HG02973 (cell line): ENCODE measurements at regions not wholly inside any gene's neighbourhood (a gene's known extent, or its start where the extent isn't known, plus 50 kb on each side); places are given as distances from the start of the nearest gene placed in this dataset.
"Not testable (repeated sequence)": the region's sequence is repeated elsewhere in the genome, so short reads cannot be mapped to it uniquely, and the experiment has no call there.

Experiments
- ATAC-seq: cut with Tn5 transposase; IDR thresholded peaks from one replicate; pipeline ENCODE4 v1.9.1; 2021; ENCODE audit warnings: moderate library complexity; ENCODE audit not compliant: unreplicated experiment

GRCh38 chr4:127529879-127530278, 102.9 kb upstream of the INTU start:
- not testable (repeated sequence) for ATAC-seq

GRCh38 chr4:127533028-127533700, 99.6 kb upstream of the INTU start:
- ATAC-seq, result no peak

GRCh38 chr4:127534041-127534825, 98.5 kb upstream of the INTU start:
- no peak for ATAC-seq

- ATAC-seq, result no peak
Observed at GRCh38 chr4:127538016-127538415, 94.7 kb upstream of the INTU start.

DNA sequence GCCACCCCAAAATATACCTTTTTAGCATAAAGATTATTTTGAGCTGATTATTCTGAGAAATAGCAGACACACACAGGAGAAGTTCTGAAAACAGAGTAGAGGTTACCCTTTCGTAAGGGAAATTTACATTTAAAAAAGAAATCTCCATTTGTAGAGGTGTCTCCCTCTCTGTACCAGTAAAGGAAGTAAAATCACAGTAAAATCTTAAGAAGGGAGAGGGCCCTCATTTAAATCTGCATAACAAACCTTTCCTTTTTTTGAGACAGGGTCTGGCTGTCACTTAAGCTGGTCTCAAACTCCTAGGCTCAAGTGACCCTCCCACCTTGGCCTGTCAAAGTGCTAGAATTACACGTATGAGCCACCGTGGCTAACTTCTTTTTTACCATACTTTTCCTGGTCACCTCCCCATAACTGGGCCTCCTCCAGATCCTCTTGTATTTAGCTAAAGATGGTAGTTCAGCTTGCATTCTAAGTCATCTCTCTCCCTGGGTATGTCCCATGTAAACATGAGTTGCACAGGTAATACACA, 92.2 kb upstream of the INTU start:
- ATAC-seq, result no peak

DNA sequence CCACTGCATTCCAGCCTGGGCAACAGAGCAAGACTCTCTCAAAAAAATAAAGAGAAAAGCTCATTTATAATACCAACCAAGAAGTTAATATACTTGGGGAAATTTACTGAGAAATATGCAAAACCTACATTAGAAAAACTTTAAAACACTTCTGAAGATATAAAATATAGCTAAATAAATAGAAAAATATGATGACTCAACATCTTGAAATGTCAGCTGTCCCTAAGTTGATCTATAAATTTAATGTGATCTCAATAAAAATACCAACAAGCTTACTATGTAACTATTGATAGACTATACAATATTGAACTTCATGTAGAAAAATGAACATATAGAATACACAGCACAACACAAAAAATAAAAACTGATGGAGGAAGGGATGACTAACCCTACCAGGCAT, 87.5 kb upstream of the INTU start:
- no peak for ATAC-seq

DNA sequence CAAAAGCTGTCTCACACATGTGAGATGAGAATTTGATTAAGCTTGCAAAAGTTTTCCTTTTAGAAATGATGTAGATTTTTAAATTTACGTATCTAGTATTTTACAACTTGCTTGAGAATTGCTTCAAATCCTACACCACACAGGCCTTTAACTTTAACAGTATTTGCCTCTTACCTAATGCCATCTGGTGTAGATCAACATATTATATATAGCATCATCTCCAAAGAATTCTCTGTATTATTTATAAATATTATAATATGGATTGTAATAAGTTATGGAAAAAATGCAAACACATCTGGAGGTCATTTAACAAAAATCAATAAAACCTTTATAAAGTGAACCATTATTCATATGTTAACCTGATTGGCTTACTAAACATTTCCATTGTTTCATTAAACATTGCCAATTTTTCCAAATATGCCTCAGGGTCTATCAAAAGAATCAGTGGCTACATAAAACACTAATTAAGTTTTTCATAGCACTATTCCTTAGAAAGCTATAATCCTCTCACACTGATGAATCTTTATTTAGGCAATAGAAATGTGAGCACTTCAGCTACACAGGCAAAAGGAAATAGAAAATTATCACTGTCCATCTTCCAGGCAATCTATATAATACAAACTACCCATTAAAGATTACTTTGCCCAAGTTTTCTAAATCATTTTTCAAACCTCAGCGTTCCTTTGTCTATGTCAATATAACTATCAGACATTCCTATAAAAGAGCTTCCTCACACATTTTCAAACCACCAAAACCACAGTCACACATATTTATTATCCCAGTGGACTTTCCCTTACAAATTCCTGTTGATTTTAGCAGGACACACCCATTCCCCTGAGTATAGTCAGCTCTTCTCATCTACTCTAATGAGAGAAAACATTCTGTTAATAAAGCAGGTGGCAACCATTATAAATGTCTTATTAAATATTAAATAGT, 83.5 kb upstream of the INTU start:
- no peak for ATAC-seq

DNA sequence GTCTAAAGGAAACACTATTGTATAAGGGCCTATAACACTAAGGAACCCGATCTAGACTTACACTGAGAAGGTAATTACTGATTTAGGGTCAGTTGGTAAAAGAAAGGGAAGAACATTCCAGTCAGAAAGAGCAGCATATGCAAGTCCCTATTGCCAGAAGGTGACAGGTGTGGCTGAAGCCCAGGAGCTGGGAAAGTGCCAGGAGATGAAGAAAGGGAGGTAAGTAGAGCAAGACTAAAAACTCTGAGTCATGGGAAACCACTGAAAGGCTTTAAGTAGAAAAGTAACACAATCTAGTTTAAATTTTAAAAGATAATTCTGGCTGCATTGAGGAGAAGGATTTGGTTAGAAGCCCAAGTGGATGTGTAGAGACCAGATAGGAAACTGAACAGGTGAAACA, 77.7 kb upstream of the INTU start:
- ATAC-seq, result no peak

DNA sequence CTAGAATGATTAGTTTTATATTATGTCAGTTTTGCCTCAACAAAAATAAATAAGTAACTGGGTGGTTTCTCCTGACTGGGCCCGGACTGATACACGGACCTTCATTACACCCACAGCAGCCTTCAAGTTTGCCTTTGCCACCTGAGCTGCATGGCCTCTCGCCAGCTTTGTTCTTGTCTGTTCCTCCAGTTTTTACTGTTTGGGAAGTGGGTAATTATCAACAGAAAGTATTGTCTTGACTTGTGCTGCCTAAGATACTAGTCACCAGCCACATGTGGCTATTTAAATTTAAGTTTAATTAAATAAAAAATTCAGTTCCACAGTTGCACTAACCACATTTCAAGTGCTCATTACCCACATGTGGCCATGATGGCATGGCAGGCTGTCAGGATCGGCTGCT, 74.7 kb upstream of the INTU start:
- ATAC-seq, result no peak

GRCh38 chr4:127558489-127559407, 74.0 kb upstream of the INTU start:
- no peak for ATAC-seq

GRCh38 chr4:127559981-127560380, 72.8 kb upstream of the INTU start:
- ATAC-seq, result no peak

DNA sequence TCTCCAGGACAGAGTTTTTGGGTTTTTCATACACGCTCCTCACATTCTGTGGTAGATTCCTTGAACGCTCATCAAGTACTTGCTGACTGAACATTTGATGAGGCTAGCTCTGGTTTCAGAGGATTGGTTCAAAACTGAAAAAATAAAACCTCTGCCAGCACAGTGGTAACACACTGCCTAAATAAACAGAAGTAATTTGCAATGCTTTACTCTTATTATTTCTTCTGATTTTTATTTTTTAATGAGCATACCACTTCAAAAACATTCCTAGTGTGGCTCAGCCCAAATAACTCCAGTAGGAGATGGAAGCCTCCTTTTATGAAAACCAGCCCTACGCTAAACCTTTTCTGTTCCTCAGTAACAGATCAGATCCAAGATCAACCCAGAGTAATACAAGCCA, 72.0 kb upstream of the INTU start:
- no peak for ATAC-seq

DNA sequence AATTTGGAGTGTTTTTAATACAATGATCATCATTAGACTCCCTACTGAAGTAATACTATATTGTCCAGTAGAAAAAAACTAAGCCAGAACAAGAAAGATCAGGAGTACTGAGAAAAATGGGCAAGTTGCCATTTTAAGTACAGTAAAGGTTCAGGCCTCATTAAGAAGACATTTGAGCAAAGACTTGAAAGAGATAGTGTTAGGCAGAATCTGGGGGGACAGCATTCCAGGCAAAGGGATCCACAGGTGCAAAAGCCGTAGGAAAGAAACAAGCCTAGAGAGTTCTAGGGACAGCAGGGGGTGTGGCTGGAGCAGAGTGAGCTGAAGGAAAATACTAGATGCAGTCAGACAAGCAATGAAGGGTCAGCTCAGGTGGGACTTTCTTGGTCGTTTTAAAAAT, 58.1 kb upstream of the INTU start:
- no peak for ATAC-seq

DNA sequence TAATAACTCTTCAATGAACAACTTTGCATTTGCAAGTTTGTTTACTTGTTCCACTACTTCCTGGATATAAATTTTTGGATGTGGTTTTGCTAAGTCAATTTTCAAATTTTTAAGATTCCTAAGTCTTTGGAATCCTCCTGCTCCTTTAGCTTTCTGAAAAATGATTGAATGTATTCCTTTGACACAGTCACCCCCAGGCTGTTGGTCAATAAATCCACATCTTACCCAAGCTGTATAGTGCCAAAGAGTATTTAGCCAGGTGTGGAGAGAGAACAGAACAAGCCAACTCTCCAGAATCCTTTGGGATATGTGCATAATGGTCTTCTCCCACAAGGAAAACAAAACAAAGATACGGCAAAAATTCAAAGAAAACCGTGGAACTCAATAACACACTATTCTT, 56.9 kb upstream of the INTU start:
- no peak for ATAC-seq

DNA sequence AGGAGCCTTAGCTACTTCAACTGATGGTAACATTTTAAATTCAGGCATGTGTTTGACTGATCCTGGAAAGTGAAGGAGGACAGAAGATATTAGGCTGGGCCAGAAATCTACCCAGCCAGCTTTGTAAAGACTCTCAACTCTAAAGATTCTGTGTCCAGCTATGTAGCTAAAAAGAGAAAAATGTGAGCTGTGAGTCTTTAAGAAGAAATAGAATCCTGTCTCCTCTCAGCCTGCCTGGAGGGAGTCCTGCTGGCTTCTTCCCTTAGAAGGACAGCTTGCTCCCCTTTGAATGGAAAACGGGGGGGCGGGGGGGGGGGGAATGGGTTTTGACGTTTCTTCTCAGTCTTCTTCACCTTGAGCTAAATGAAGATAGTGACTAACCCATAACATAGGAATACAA, 54.3 kb upstream of the INTU start:
- ATAC-seq, result no peak

DNA sequence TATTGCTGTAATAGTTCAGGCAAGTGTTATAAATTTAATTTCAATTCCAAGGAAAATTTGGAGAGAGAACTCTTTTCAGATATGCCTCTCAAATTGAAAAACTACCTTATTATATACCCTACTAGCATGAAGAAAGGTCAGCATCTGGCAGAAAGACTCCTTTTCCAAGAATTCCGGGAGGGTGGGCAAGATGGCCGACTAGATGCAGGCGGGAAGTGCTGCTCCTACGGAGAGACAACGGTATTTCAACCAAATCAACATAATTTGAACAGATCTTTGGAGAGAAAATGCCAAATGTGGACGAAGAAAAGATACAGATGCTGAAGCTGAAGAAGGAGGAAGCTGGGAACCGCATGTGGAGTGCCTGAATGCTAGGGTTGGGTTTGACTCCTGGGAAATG, 53.8 kb upstream of the INTU start:
- ATAC-seq, result no peak

DNA sequence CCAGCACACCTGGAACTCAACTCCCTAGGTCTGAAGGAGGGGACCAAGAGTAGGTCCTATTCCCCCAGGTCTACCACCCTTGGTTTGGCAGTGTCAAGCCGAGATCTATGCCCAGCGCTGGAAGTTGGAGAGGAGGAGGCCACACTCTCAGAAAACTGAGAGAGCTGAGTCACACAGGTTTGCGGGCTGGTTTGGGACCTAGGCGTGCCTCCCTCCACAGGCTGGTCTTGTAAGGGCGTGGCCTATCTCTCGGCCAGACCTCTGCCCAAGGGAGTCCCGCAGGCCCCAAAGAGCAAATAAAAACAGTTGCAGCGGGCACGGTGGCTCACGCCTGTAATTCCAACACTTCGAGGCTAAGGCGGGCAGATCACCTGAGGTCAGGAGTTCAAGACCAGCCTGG, 52.9 kb upstream of the INTU start:
- no peak for ATAC-seq

DNA sequence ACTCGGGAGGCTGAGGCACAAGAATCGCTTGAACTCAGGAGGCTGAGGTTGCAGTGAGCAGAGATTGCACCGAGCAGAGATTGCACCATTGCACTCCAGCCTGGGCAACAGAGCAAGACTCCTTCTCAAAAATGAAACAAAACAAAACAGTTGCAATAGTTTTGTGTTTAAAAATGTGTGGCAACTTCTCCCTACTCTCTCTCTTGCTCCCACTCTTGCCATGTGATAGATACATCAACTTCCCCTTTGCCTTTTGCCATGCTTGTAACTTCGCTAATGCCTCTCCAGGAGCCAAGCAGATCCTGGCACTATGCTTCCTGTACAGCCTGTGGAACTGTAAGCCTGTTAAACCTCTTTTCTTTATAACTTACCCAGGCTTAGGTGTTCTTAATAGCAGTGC, 52.5 kb upstream of the INTU start:
- no peak for ATAC-seq

GRCh38 chr4:127580891-127581290, 51.9 kb upstream of the INTU start:
- no peak for ATAC-seq
